Esophagus muscularis mucosa (tissue), 4 donors: ENCODE measurements at regions not wholly inside any gene's neighbourhood (a gene's known extent, or its start where the extent isn't known, plus 50 kb on each side); places are given as distances from the start of the nearest gene placed in this dataset.

Source experiments
- EP300 ChIP-seq: sonication (generic); formaldehyde crosslinking; IDR thresholded peaks from one replicate; pipeline ENCODE4 v1.6.1; 2017; ENCODE audit warnings: antibody characterized with exemption
- POLR2A ChIP-seq: fragments of 450-650 bp; IDR thresholded peaks from one replicate; pipeline ENCODE4 v1.6.1; 2017; ENCODE audit warnings: antibody characterized with exemption, moderate library complexity, mild to moderate bottlenecking, low read depth
- POLR2AphosphoS5 ChIP-seq, 2 donors: sonication (generic); formaldehyde crosslinking; IDR thresholded peaks; one replicate each; pipeline ENCODE4 v1.6.1; 2017; ENCODE audit warnings: antibody characterized with exemption in 2 of 2
- TF ChIP-seq, protein P1 (sequence below), 3 experiments: fragments of 200-600 bp in 2 of 3; fragments of 450-650 bp in 1 of 3; sonication (generic) in 2 of 3; IDR thresholded peaks; one replicate each; pipeline ENCODE4 v1.5.1; 2017 to 2019; ENCODE audit warnings: antibody characterized with exemption in 3 of 3, mild to moderate bottlenecking in 2 of 3, moderate library complexity in 1 of 3

DNA sequence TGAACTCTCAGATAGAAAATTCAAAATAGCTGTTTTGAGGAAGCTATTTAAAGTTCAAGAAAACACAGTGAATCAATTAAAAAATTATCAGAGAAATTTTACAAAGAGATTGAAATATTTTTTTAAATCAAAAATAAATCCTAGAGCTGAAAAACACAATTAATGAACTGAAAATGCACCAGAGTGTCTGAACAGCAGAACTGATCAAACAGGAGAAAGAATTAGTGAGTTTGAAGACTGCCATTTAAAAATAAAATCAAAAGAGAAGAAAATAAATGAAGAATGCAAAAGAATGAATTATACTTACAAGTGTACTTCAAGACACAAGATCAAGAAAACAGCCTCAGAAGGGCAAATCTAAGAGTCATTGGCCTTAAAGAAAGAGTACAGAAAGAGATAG lies 1000.2 kb upstream of the ATXN8OS start:
- TF ChIP-seq, protein P1, sequence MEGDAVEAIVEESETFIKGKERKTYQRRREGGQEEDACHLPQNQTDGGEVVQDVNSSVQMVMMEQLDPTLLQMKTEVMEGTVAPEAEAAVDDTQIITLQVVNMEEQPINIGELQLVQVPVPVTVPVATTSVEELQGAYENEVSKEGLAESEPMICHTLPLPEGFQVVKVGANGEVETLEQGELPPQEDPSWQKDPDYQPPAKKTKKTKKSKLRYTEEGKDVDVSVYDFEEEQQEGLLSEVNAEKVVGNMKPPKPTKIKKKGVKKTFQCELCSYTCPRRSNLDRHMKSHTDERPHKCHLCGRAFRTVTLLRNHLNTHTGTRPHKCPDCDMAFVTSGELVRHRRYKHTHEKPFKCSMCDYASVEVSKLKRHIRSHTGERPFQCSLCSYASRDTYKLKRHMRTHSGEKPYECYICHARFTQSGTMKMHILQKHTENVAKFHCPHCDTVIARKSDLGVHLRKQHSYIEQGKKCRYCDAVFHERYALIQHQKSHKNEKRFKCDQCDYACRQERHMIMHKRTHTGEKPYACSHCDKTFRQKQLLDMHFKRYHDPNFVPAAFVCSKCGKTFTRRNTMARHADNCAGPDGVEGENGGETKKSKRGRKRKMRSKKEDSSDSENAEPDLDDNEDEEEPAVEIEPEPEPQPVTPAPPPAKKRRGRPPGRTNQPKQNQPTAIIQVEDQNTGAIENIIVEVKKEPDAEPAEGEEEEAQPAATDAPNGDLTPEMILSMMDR (IDR thresholded peaks at IDR 0.05): no peak
- TF ChIP-seq POLR2A (no peak), EP300 (no peak), POLR2AphosphoS5 (IDR thresholded peaks at IDR 0.05) (no peak)
